Tibial nerve (tissue), 4 donors: ENCODE measurements at regions not wholly inside any gene's neighbourhood (a gene's known extent, or its start where the extent isn't known, plus 50 kb on each side); places are given as distances from the start of the nearest gene placed in this dataset.

Source experiments
- DNase-seq, 2 donors: peaks; one replicate each; pipeline ENCODE4 v3.0.0-alpha.2; 2019; ENCODE audit warnings: low spot score in 2 of 2
- H3K27ac ChIP-seq, 4 donors: fragments of 200-600 bp; sonication (generic) in 3 of 4; one replicate each; pipeline ENCODE4 v1.5.1; 2017 to 2019; ENCODE audit warnings: mild to moderate bottlenecking in 1 of 4
- H3K27me3 ChIP-seq, 2 donors: fragments of 200-600 bp; sonication (generic) in 1 of 2; one replicate each; pipeline versions ENCODE4 v1.5.1 to v1.6.0; 2017 to 2019
- H3K36me3 ChIP-seq, 3 donors: fragments of 200-600 bp; sonication (generic); one replicate each; pipeline ENCODE4 v1.5.1; 2018 to 2019
- H3K4me1 ChIP-seq, 4 donors: fragments of 200-600 bp; sonication (generic) in 3 of 4; one replicate each; pipeline ENCODE4 v1.5.1; 2017 to 2019
- H3K4me3 ChIP-seq, 4 donors: fragments of 200-600 bp; sonication (generic) in 3 of 4; one replicate each; pipeline ENCODE4 v1.5.1; 2017 to 2019; ENCODE audit warnings: mild to moderate bottlenecking in 1 of 4, moderate library complexity in 1 of 4
- H3K9me3 ChIP-seq, 4 donors: fragments of 200-600 bp; sonication (generic) in 3 of 4; one replicate each; pipeline ENCODE4 v1.5.1; 2017 to 2019
- EP300 ChIP-seq, 2 donors: sonication (generic); formaldehyde crosslinking; IDR thresholded peaks; one replicate each; pipeline ENCODE4 v1.6.1; 2017; ENCODE audit warnings: antibody characterized with exemption in 2 of 2, mild to moderate bottlenecking in 1 of 2
- POLR2A ChIP-seq, 2 donors: fragments of 450-650 bp; IDR thresholded peaks; one replicate each; pipeline ENCODE4 v1.6.1; 2017; ENCODE audit warnings: antibody characterized with exemption in 2 of 2, mild to moderate bottlenecking in 2 of 2, moderate library complexity in 2 of 2
- WGBS, 2 donors: methylation state at CpG; one replicate each; pipeline ENCODE4 v1.1.5; 2018; 5-methylcytosine and 5-hydroxymethylcytosine counted together
- TF ChIP-seq, protein P1 (sequence below), 5 experiments: fragments of 200-600 bp in 3 of 5; fragments of 450-650 bp in 2 of 5; sonication (generic) in 3 of 5; IDR thresholded peaks; one replicate each; pipeline ENCODE4 v1.5.1; 2016 to 2019; ENCODE audit warnings: antibody characterized with exemption in 5 of 5, mild to moderate bottlenecking in 3 of 5, moderate library complexity in 2 of 5

DNA sequence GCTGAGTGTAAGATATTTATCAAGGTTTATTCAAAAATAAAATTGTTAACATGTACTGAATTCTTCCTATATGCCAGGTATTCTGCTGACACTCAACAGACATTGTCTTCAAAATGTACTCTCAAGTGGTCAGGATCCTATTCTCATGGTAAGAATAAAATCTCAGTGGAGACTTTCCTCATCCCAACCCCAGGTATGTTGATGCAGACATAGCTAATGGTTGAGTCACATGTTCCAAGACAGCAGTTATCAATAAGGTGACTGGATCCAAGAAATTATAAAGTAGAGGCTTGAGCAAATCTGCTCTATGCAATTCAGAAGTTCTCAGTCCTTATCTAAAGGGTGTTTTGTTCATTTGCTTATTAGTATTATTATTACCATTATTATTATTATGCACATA is 115.2 kb upstream of the GABRA2 start:
- no peak overlapping the region for H3K27ac ChIP-seq
- no peaks in the 10 kb centered on the region for H3K36me3 ChIP-seq
- TF ChIP-seq EP300 (IDR thresholded peaks at IDR 0.05) (no peak), POLR2A (IDR thresholded peaks at IDR 0.05) (no peak)
- TF ChIP-seq, protein P1, sequence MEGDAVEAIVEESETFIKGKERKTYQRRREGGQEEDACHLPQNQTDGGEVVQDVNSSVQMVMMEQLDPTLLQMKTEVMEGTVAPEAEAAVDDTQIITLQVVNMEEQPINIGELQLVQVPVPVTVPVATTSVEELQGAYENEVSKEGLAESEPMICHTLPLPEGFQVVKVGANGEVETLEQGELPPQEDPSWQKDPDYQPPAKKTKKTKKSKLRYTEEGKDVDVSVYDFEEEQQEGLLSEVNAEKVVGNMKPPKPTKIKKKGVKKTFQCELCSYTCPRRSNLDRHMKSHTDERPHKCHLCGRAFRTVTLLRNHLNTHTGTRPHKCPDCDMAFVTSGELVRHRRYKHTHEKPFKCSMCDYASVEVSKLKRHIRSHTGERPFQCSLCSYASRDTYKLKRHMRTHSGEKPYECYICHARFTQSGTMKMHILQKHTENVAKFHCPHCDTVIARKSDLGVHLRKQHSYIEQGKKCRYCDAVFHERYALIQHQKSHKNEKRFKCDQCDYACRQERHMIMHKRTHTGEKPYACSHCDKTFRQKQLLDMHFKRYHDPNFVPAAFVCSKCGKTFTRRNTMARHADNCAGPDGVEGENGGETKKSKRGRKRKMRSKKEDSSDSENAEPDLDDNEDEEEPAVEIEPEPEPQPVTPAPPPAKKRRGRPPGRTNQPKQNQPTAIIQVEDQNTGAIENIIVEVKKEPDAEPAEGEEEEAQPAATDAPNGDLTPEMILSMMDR (IDR thresholded peaks at IDR 0.05), result no peak
- H3K9me3 ChIP-seq, result no peaks in the 10 kb centered on the region
- no peak for DNase-seq
- H3K4me1 ChIP-seq, result no peaks in the 10 kb centered on the region
- no peak overlapping the region for H3K4me3 ChIP-seq
- no peaks in the 10 kb centered on the region for H3K27me3 ChIP-seq

GRCh38 chr4:46503739-46504138 is 113.8 kb upstream of the GABRA2 start:
- 18 to 20% methylated on average over 4 of the region's 4 CpGs for WGBS, 2 donors
- TF ChIP-seq, protein P1 (IDR thresholded peaks at IDR 0.05), result no peak
- TF ChIP-seq EP300 (IDR thresholded peaks at IDR 0.05) (no peak), POLR2A (IDR thresholded peaks at IDR 0.05) (no peak)
- Histone ChIP-seq H3K9me3 (no peaks in the 10 kb centered on the region), H3K4me1 (no peaks in the 10 kb centered on the region), H3K27ac (no peak overlapping the region), H3K36me3 (no peaks in the 10 kb centered on the region), H3K27me3 (no peaks in the 10 kb centered on the region), H3K4me3 (no peak overlapping the region)
- DNase-seq, result no peak

DNA sequence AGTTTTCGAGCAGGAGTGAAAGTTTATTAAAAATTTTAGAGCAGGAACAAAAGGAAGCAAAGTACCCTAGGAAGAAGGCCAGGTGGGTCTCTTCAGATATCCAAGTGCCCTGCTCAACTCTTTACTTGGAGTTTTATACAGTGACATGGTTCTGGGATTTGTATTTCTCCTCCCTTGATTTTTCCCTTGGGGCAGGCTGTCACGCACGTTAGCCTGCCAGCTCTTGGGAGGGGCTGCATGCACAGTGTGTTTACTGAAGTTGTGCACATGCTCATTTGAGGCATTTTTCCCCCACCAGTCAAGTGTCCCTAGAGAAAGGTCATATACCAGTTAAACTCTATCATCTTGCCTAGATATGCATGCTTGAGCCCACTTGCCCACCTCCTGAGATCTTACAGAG is 102.5 kb upstream of the GABRA2 start:
- 34 to 57% methylated on average over 3 of the region's 3 CpGs for WGBS, 2 donors
- Histone ChIP-seq H3K36me3 (no peaks in the 10 kb centered on the region), H3K4me1 (no peaks in the 10 kb centered on the region), H3K27me3 (no peaks in the 10 kb centered on the region), H3K27ac (no peak overlapping the region), H3K9me3 (no peaks in the 10 kb centered on the region), H3K4me3 (no peak overlapping the region)
- DNase-seq, result no peak
- TF ChIP-seq POLR2A (IDR thresholded peaks at IDR 0.05), result no peak
- no peak for TF ChIP-seq EP300 (IDR thresholded peaks at IDR 0.05)

DNA sequence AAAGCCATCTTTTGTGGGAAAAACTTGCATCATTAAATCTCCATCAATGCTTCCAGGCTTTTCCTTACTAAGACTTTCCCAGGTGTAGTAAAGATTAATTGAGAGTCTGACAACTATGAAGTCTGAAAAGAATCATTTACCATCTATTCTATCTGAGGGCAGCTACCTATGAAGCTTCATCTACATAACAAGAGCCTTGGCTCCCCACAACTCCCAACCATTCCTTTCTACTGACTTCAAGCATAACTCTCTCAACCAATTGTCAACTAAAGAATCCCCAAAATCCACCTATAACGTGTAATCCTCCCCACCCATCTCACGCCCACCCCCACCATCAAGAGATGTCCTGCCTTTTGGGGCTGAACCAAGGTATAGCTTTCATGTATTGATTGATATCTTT is 101.5 kb upstream of the GABRA2 start:
- Histone ChIP-seq H3K27ac (no peak overlapping the region), H3K36me3 (no peaks in the 10 kb centered on the region), H3K9me3 (no peaks in the 10 kb centered on the region), H3K4me1 (no peaks in the 10 kb centered on the region), H3K4me3 (no peak overlapping the region), H3K27me3 (no peaks in the 10 kb centered on the region)
- TF ChIP-seq POLR2A (IDR thresholded peaks at IDR 0.05) (no peak), EP300 (IDR thresholded peaks at IDR 0.05) (no peak)
- TF ChIP-seq, protein P1 (IDR thresholded peaks at IDR 0.05), result no peak
- WGBS, 2 donors, result 84 to 87% methylated on average over 2 of the region's 2 CpGs
- DNase-seq, result no peak

DNA sequence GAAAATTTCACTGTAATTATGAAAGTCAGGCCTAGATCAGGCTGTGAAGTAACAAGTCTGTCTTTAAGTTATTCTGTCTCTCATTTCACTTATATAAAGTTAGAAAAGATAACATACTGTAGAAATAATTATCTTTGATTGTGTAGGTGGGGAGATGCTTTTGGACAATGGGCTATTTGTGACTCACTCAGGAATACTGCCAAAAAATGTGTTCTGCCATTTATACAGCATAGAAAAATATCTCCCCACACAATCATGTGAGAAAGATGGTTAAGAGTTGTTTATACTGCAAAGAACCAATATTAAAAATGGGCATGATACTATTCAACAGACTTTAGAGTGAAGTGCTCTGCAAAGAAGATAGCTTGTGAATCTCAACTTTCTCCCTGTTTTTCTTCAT is 95.0 kb upstream of the GABRA2 start:
- no peak overlapping the region for H3K4me3 ChIP-seq
- H3K4me1 ChIP-seq, result no peaks in the 10 kb centered on the region
- H3K27me3 ChIP-seq, result no peaks in the 10 kb centered on the region
- no peak overlapping the region for H3K27ac ChIP-seq
- no peaks in the 10 kb centered on the region for H3K36me3 ChIP-seq
- no peak for TF ChIP-seq EP300 (IDR thresholded peaks at IDR 0.05)
- TF ChIP-seq, protein P1 (IDR thresholded peaks at IDR 0.05), result no peak
- H3K9me3 ChIP-seq, result no peaks in the 10 kb centered on the region
- no peak for DNase-seq

DNA sequence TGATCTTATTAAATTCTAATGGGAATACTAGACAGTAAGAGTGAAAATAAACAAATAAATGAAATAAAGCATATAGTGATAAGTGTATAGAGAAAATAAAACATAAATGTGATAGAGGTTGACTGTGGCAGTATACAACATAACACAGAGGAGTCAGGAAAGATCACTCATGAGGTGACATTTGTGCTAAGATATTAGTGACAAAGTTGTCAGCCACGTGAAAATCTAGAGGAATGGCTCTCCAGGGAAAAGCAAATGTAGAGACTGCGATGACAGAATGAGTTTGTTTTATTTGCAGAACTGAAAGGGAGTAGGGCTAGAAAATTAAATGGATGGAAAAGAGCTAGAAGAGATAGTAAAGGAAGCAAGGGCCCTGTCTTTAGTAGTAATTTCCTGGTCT is 72.8 kb upstream of the GABRA2 start:
- Histone ChIP-seq H3K36me3 (no peaks in the 10 kb centered on the region), H3K4me3 (no peak overlapping the region), H3K9me3 (peaks cover 0 to 4% (median 0%) of the 10 kb centered on the region in 4 donors), H3K4me1 (no peaks in the 10 kb centered on the region), H3K27me3 (no peaks in the 10 kb centered on the region), H3K27ac (no peak overlapping the region)
- WGBS, 2 donors, result 64 to 69% methylated on average over 2 of the region's 2 CpGs
- TF ChIP-seq, protein P1 (IDR thresholded peaks at IDR 0.05), result no peak
- TF ChIP-seq EP300 (IDR thresholded peaks at IDR 0.05) (no peak), POLR2A (IDR thresholded peaks at IDR 0.05) (no peak)
- no peak for DNase-seq
